ENCODE measurements at regions not wholly inside any gene's neighbourhood (a gene's known extent, or its start where the extent isn't known, plus 50 kb on each side); places are given as distances from the start of the nearest gene placed in this dataset.

- no peak for TF ChIP-seq GATA2 (IDR thresholded peaks at IDR 0.05; ENCODE audit: low read depth, low read length)
- TF ChIP-seq GATA3 (IDR thresholded peaks at IDR 0.05; ENCODE audit: low read depth, low read length): no peak
Observed at GRCh38 chr2:63743982-63744966, 97.4 kb upstream of the UGP2 start.
